MM.1S (cell line): ENCODE measurements at regions not wholly inside any gene's neighbourhood (a gene's known extent, or its start where the extent isn't known, plus 50 kb on each side); places are given as distances from the start of the nearest gene placed in this dataset.

Experiments used
- DNase-seq: peaks from one replicate; pipeline ENCODE4 v3.0.0-alpha.2; 2015
- H2AFZ ChIP-seq: fragments of 300-600 bp; sonication (generic); 2 replicates; pipeline ENCODE4 v1.6.0; 2016; ENCODE audit warnings: antibody characterized with exemption, low read length
- H3F3A ChIP-seq: fragments of 300-600 bp; sonication (generic); 2 replicates; pipeline ENCODE4 v1.6.1; 2016; ENCODE audit warnings: mild to moderate bottlenecking, antibody characterized with exemption, low read length, moderate library complexity, mixed read lengths; ENCODE audit not compliant: insufficient read depth
- H3K27ac ChIP-seq: fragments of 300-600 bp; sonication (generic); 2 replicates; pipeline ENCODE4 v1.5.1; 2016; ENCODE audit warnings: mild to moderate bottlenecking, low read length
- H3K27me3 ChIP-seq: fragments of 300-600 bp; sonication (generic); replicated peaks from 2 replicates; pipeline ENCODE4 v1.6.0; 2016; ENCODE audit warnings: low read length; ENCODE audit not compliant: insufficient read depth
- H3K36me3 ChIP-seq: fragments of 300-600 bp; sonication (generic); replicated peaks from 2 replicates; pipeline ENCODE4 v1.6.1; 2016; ENCODE audit warnings: mild to moderate bottlenecking, low read length, mixed read lengths; ENCODE audit not compliant: insufficient read depth
- H3K4me1 ChIP-seq: fragments of 300-600 bp; sonication (generic); 2 replicates; pipeline ENCODE4 v1.6.1; 2016; ENCODE audit warnings: low read length, mixed read lengths
- H3K4me2 ChIP-seq: fragments of 300-600 bp; sonication (generic); 2 replicates; pipeline ENCODE4 v1.6.0; 2016; ENCODE audit warnings: low read depth, low read length
- H3K4me3 ChIP-seq: fragments of 300-600 bp; sonication (generic); 2 replicates; pipeline ENCODE4 v1.5.1; 2016; ENCODE audit warnings: low read length, mixed read lengths
- H3K79me2 ChIP-seq: fragments of 300-600 bp; sonication (generic); 2 replicates; pipeline ENCODE4 v1.6.1; 2016; ENCODE audit warnings: mixed run types, low read length, mixed read lengths
- H3K9ac ChIP-seq: fragments of 300-600 bp; sonication (generic); 2 replicates; pipeline ENCODE4 v1.6.1; 2016; ENCODE audit warnings: low read length, mixed read lengths
- H3K9me2 ChIP-seq: fragments of 300-600 bp; sonication (generic); replicated peaks from 2 replicates; pipeline ENCODE4 v1.6.1; 2016; ENCODE audit warnings: mild to moderate bottlenecking, low read length, mixed read lengths; ENCODE audit not compliant: insufficient read depth
- H3K9me3 ChIP-seq: fragments of 300-600 bp; sonication (generic); replicated peaks from 2 replicates; pipeline ENCODE4 v1.6.1; 2016; ENCODE audit warnings: mild to moderate bottlenecking, low read length, mixed read lengths; ENCODE audit not compliant: insufficient read depth
- H4K20me1 ChIP-seq: fragments of 300-600 bp; sonication (generic); 2 replicates; pipeline ENCODE4 v1.6.1; 2016; ENCODE audit warnings: mild to moderate bottlenecking, low read length, moderate library complexity, mixed read lengths; ENCODE audit not compliant: insufficient read depth
- CTCF ChIP-seq: fragments of 300-600 bp; sonication (generic); IDR thresholded peaks from 2 replicates; pipeline ENCODE4 v1.5.1; 2016; ENCODE audit warnings: antibody characterized with exemption, low read length, mixed read lengths
- EZH2 ChIP-seq: fragments of 300-600 bp; sonication (generic); optimal IDR thresholded peaks from 2 replicates; pipeline ENCODE3; 2017; ENCODE audit warnings: low read depth, mild to moderate bottlenecking, antibody characterized with exemption, low read length, mixed read lengths
- EZH2phosphoT487 ChIP-seq: fragments of 300-600 bp; sonication (generic); IDR thresholded peaks from 2 replicates; pipeline ENCODE4 v1.6.1; 2018; ENCODE audit warnings: antibody characterized with exemption, low read length

GRCh38 chr7:40945788-40946187, 757.1 kb downstream of the INHBA start:
- TF ChIP-seq CTCF (no peak), EZH2phosphoT487 (no peak), EZH2 (no peak)
- no peak overlapping the region for H3K9ac ChIP-seq
- no peak overlapping the region for H3K4me2 ChIP-seq
- no peaks in the 10 kb centered on the region for H3K9me3 ChIP-seq
- no peaks in the 10 kb centered on the region for H3F3A ChIP-seq
- H3K9me2 ChIP-seq: no peaks in the 10 kb centered on the region
- DNase-seq: no peak
- no peaks in the 10 kb centered on the region for H3K27me3 ChIP-seq
- H3K79me2 ChIP-seq: no peaks in the 10 kb centered on the region
- no peaks in the 10 kb centered on the region for H4K20me1 ChIP-seq
- H2AFZ ChIP-seq: no peak overlapping the region
- no peaks in the 10 kb centered on the region for H3K36me3 ChIP-seq
- no peak overlapping the region for H3K4me3 ChIP-seq
- H3K27ac ChIP-seq: no peak overlapping the region
- H3K4me1 ChIP-seq: no peaks in the 10 kb centered on the region

- Histone ChIP-seq H2AFZ (no peak overlapping the region), H3K36me3 (no peaks in the 10 kb centered on the region), H3K9ac (no peak overlapping the region), H3K4me1 (no peaks in the 10 kb centered on the region), H3K4me2 (no peak overlapping the region), H3F3A (no peaks in the 10 kb centered on the region), H3K9me2 (no peaks in the 10 kb centered on the region), H4K20me1 (no peaks in the 10 kb centered on the region), H3K79me2 (no peaks in the 10 kb centered on the region), H3K27ac (no peak overlapping the region), H3K27me3 (no peaks in the 10 kb centered on the region), H3K9me3 (no peaks in the 10 kb centered on the region), H3K4me3 (no peak overlapping the region)
- no peak for DNase-seq
- TF ChIP-seq EZH2phosphoT487: no peak
- no peak for TF ChIP-seq CTCF
- no peak for TF ChIP-seq EZH2
Measured at GRCh38 chr7:40944981-40945585, 757.8 kb downstream of the INHBA start.

GRCh38 chr7:40937879-40938278, 765.0 kb downstream of the INHBA start:
- Histone ChIP-seq H3K9me3 (no peaks in the 10 kb centered on the region; the same call in 1 of the 2 replicates), H2AFZ (no peak overlapping the region), H3K4me3 (no peak overlapping the region), H3K9me2 (no peaks in the 10 kb centered on the region), H3K79me2 (no peaks in the 10 kb centered on the region), H4K20me1 (no peaks in the 10 kb centered on the region), H3K4me2 (no peak overlapping the region), H3K9ac (no peak overlapping the region), H3K27ac (no peak overlapping the region), H3K4me1 (no peaks in the 10 kb centered on the region), H3K27me3 (no peaks in the 10 kb centered on the region), H3K36me3 (no peaks in the 10 kb centered on the region), H3F3A (no peaks in the 10 kb centered on the region)
- no peak for DNase-seq
- no peak for TF ChIP-seq EZH2
- no peak for TF ChIP-seq EZH2phosphoT487
- no peak for TF ChIP-seq CTCF
